ENCODE measurements at regions not wholly inside any gene's neighbourhood (a gene's known extent, or its start where the extent isn't known, plus 50 kb on each side); places are given as distances from the start of the nearest gene placed in this dataset.

- TF ChIP-seq, protein P1, sequence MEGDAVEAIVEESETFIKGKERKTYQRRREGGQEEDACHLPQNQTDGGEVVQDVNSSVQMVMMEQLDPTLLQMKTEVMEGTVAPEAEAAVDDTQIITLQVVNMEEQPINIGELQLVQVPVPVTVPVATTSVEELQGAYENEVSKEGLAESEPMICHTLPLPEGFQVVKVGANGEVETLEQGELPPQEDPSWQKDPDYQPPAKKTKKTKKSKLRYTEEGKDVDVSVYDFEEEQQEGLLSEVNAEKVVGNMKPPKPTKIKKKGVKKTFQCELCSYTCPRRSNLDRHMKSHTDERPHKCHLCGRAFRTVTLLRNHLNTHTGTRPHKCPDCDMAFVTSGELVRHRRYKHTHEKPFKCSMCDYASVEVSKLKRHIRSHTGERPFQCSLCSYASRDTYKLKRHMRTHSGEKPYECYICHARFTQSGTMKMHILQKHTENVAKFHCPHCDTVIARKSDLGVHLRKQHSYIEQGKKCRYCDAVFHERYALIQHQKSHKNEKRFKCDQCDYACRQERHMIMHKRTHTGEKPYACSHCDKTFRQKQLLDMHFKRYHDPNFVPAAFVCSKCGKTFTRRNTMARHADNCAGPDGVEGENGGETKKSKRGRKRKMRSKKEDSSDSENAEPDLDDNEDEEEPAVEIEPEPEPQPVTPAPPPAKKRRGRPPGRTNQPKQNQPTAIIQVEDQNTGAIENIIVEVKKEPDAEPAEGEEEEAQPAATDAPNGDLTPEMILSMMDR (conservative IDR thresholded peaks at IDR 0.05; ENCODE audit: low read depth, low read length) = no peak
- TF ChIP-seq EZH2 (IDR thresholded peaks at IDR 0.05; ENCODE audit: low read length, unreplicated experiment) = no peak
Measured at GRCh38 chr15:46556010-46556409, 921.2 kb downstream of the SQOR start.

Data from PC-3 (cell line).